NB4 (cell line): ENCODE measurements at regions not wholly inside any gene's neighbourhood (a gene's known extent, or its start where the extent isn't known, plus 50 kb on each side); places are given as distances from the start of the nearest gene placed in this dataset.

Source experiments
- POLR2A ChIP-seq: IDR thresholded peaks from 2 replicates; pipeline ENCODE4 v1.6.1; 2011; ENCODE audit warnings: mild to moderate bottlenecking; ENCODE audit not compliant: insufficient read length; ENCODE audit errors: extremely low read depth
- TF ChIP-seq, protein P1 (sequence below): IDR thresholded peaks from one replicate; pipeline ENCODE4 v1.5.1; 2012; ENCODE audit warnings: low read depth, low read length
- TF ChIP-seq, protein P2 (sequence below): IDR thresholded peaks from 2 replicates; pipeline ENCODE4 v1.6.1; 2011; ENCODE audit warnings: low read depth, low read length

DNA sequence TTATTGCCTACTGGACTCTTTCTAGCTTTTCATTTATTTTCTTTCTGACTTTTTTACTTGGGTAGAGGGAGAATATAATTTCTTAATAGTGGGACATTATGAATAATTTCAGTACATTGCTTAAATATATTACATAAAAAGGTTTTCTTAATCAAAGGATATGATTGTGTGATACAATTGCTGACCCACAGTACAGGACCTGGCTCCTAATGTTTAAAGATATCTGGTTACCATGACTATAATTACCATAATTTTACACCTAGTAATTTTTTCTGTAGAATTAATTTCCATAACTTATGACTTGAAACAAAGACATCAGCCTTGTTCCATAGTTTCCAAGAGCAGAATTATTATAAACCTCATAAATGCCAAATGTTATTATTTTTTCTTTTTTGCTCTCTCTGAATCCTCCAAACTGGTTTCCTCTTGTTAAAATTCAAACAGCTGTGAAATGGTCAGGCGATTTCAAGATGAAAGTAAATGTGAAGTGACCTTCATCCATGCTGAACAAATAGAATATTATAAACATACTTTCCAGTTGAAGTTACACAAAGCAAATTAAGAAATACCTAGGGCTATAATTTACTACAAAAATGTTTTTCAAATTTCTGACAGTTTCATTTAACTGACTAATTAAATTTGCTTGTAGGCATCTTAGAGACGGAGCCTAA lies 301.2 kb upstream of the TYRP1 start:
- TF ChIP-seq, protein P1, sequence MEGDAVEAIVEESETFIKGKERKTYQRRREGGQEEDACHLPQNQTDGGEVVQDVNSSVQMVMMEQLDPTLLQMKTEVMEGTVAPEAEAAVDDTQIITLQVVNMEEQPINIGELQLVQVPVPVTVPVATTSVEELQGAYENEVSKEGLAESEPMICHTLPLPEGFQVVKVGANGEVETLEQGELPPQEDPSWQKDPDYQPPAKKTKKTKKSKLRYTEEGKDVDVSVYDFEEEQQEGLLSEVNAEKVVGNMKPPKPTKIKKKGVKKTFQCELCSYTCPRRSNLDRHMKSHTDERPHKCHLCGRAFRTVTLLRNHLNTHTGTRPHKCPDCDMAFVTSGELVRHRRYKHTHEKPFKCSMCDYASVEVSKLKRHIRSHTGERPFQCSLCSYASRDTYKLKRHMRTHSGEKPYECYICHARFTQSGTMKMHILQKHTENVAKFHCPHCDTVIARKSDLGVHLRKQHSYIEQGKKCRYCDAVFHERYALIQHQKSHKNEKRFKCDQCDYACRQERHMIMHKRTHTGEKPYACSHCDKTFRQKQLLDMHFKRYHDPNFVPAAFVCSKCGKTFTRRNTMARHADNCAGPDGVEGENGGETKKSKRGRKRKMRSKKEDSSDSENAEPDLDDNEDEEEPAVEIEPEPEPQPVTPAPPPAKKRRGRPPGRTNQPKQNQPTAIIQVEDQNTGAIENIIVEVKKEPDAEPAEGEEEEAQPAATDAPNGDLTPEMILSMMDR = no peak
- no peak for TF ChIP-seq POLR2A
- TF ChIP-seq, protein P2, sequence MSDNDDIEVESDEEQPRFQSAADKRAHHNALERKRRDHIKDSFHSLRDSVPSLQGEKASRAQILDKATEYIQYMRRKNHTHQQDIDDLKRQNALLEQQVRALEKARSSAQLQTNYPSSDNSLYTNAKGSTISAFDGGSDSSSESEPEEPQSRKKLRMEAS = no peak
